HG03280 (cell line): ENCODE measurements at regions not wholly inside any gene's neighbourhood (a gene's known extent, or its start where the extent isn't known, plus 50 kb on each side); places are given as distances from the start of the nearest gene placed in this dataset.

Experiments used
- ATAC-seq: cut with Tn5 transposase; IDR thresholded peaks from one replicate; pipeline ENCODE4 v1.9.1; 2021; ENCODE audit warnings: mild to moderate bottlenecking, moderate library complexity; ENCODE audit not compliant: unreplicated experiment

GRCh38 chr18:68623342-68623741 lies 91.6 kb downstream of the TMX3 start:
- ATAC-seq = no peak

- no peak for ATAC-seq
Observed at GRCh38 chr18:68611311-68611710, 103.6 kb downstream of the TMX3 start.

GRCh38 chr18:68608851-68609490 lies 105.9 kb downstream of the TMX3 start:
- no peak for ATAC-seq

- ATAC-seq = no peak
Observed at GRCh38 chr18:68607852-68608251, 107.1 kb downstream of the TMX3 start.

GRCh38 chr18:68604256-68604655 lies 110.7 kb downstream of the TMX3 start:
- no peak for ATAC-seq

- no peak for ATAC-seq
Observed at GRCh38 chr18:68596016-68596415, 118.9 kb downstream of the TMX3 start.

GRCh38 chr18:68588169-68588568 lies 126.7 kb downstream of the TMX3 start:
- ATAC-seq = no peak

- no peak for ATAC-seq
Observed at GRCh38 chr18:68583685-68584084, 131.2 kb downstream of the TMX3 start.

GRCh38 chr18:68574311-68574710 lies 140.6 kb downstream of the TMX3 start:
- no peak for ATAC-seq

GRCh38 chr18:68569936-68570335 lies 145.0 kb downstream of the TMX3 start:
- ATAC-seq = no peak

- no peak for ATAC-seq
Observed at GRCh38 chr18:68568364-68569155, 146.3 kb downstream of the TMX3 start.

GRCh38 chr18:68566991-68567390 lies 147.9 kb downstream of the TMX3 start:
- ATAC-seq = no peak

- ATAC-seq = no peak
Observed at GRCh38 chr18:68564961-68565360, 149.9 kb downstream of the TMX3 start.

GRCh38 chr18:68564351-68564750 lies 150.6 kb downstream of the TMX3 start:
- no peak for ATAC-seq

- ATAC-seq = no peak
Observed at GRCh38 chr18:68560128-68560527, 154.8 kb downstream of the TMX3 start.

- no peak for ATAC-seq
Observed at GRCh38 chr18:68557183-68557582, 157.7 kb downstream of the TMX3 start.

GRCh38 chr18:68555879-68556301 lies 159.0 kb downstream of the TMX3 start:
- no peak for ATAC-seq

GRCh38 chr18:68548904-68549870 lies 165.7 kb downstream of the TMX3 start:
- ATAC-seq = no peak

- ATAC-seq = no peak
Observed at GRCh38 chr18:68543344-68543743, 171.6 kb downstream of the TMX3 start.

- no peak for ATAC-seq
Observed at GRCh38 chr18:68542846-68543245, 172.1 kb downstream of the TMX3 start.

GRCh38 chr18:68533641-68534040 lies 181.3 kb downstream of the TMX3 start:
- ATAC-seq = no peak
